Activated CD4-positive, alpha-beta T cell treated with anti-CD3 and anti-CD28 coated beads, Interleukin-2, Interleukin-6, amounts not matched to agents 100 ng/mL and 50 ng/mL, durations not matched to agents 16 hours and 8 hours (primary cell): ENCODE measurements at regions not wholly inside any gene's neighbourhood (a gene's known extent, or its start where the extent isn't known, plus 50 kb on each side); places are given as distances from the start of the nearest gene placed in this dataset.

Experiments used
- DNase-seq: peaks from one replicate; pipeline ENCODE4 v3.0.0-alpha.2; 2020

- no peak for DNase-seq
Observed at GRCh38 chr12:87317302-87317701, 711.9 kb downstream of the C12orf50 start.

- no peak for DNase-seq
Observed at GRCh38 chr12:87311206-87311605, 718.0 kb downstream of the C12orf50 start.

- no peak for DNase-seq
Observed at GRCh38 chr12:87310126-87310525, 719.1 kb downstream of the C12orf50 start.

DNA sequence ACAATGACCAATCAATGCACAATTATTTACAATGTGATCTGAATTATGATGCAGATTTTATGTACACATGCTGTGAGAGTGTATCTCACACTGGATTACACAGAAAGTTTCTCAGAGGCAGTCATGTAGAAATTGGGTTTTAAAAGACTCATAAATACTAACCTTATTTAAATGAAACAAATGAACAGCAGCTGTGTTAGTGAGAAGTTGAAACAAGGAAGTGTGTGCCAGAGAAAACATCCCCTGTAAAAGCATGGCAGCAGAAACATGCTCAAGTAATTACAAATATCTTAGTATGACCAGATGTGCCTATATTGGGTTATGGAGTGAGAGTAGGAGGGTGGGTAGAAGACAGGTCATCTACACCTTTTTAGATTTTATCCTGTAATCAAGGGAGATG is 723.7 kb downstream of the C12orf50 start:
- DNase-seq: no peak

GRCh38 chr12:87304406-87304805 is 724.8 kb downstream of the C12orf50 start:
- DNase-seq: no peak

DNA sequence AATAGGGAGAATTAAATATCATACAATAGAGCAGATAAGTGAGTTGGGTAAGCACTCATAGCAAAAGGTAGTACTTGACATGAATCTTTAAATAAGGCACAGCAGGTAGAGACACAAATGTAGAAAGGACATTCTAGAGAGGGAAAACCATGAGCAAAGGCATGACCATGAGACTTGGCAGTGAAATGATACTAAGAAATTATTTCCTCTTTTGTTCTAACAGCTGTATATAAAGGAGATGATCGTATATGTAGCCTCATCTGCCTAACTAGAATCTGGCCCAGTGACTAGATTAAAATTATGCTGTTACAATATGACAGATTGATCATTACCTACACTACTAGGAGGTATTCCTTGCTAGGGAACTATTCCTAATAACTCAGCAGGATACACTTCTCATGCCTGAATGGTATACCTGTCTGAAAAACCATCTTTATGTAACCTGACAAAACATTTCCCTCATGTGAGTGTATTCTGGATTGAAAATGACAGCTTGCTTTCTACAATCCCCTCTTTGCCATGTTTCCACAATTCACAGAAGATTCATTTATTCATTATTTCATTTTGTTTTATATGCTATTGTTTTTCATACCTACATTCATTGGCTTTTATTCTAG is 725.7 kb downstream of the C12orf50 start:
- DNase-seq: no peak

GRCh38 chr12:87302126-87302745 is 727.0 kb downstream of the C12orf50 start:
- no peak for DNase-seq

DNA sequence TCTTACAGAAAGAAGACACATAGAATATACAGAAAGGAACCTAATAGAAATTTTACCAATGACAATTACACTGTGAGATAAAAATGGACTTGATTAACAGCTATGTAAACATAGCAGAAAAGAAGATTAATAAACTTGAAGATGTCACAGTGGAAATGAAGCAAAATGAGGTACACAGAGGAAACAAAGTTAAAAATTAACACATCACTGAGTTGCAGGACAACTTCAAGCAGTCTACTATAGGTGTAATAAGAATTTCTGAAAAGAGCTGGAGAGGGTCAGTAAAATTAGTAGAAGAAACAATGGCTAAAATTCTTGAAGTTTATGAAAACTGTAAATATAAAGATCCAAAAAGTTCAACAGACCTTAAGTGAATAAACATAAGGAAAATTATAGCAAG is 738.7 kb downstream of the C12orf50 start:
- DNase-seq: no peak

DNA sequence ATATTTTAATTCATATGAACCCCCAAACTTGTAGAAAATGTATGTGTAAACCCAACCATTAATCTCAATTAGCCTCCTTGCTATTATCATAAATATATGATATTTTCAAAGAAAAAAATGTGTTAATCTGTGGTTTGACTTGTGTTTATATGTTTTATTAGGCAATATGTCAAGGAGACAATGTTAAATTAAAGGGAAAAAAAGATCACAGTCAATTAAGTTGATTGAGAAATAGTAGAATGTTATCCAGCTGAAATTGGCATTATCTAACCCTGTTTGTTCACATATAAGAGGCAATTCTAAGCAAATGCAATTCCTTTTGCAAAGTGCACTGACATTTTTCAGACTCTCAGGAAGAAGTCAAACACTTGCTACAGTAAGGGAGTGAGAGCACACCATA is 745.3 kb downstream of the C12orf50 start:
- DNase-seq: no peak

DNA sequence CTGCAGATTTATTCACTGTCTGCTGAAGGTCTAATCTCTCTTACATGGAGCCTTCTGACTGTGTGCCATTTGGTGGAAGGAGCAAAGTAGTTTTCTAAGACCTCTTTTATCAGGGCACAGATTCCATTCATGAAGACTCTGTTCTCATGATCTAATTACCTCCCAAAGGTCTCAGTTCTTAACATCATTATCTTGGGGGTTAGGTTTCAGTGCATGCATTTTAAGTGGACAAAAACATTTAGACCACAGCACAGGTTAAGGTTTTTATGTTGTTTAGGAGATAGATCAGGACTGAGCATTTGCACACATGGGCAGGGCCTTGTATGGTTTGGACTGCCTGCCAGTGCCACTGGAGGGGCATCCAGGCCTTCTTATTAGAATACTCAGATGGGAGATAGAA is 746.1 kb downstream of the C12orf50 start:
- no peak for DNase-seq

GRCh38 chr12:87280893-87281292 is 748.3 kb downstream of the C12orf50 start:
- no peak for DNase-seq

DNA sequence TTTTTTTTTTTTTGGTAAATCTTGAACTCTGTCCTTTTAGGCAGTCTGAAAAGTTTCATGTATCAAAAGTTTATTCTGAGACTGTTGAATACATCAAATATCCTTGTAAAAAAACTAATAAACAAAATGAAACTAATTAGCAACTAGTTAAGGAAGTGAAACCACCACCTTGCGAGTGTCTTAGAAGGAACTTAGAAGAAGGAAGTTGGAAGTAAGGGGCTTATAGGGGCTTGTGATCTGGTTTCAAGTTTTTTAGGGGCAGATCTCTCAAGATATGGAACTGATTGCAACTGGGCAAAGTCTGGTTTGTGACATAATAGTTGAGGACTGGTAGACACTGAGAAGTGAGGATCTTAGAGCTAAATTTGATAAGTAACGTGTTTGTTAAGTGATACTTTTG is 748.8 kb downstream of the C12orf50 start:
- no peak for DNase-seq

GRCh38 chr12:87274594-87275245 is 754.5 kb downstream of the C12orf50 start:
- no peak for DNase-seq

- no peak for DNase-seq
Observed at GRCh38 chr12:87272851-87273250, 756.4 kb downstream of the C12orf50 start.

DNA sequence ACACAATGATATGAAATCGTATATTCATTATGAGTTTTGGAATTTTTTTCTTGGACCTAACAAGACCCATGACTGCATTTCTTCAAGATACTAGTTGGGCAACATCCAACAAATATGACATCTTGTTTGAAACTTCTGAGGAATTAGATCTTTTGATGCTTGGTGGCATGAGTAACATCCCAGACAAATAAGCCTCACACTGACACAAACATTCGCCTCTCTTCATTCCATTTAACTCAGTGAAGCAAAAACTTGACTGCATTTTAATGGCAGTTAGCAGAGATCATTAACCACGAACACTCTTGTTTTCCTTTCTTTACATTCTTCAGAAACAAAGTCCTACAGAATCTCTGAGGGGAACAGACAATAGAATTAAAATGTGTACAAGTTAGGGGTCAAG is 758.3 kb downstream of the C12orf50 start:
- no peak for DNase-seq

DNA sequence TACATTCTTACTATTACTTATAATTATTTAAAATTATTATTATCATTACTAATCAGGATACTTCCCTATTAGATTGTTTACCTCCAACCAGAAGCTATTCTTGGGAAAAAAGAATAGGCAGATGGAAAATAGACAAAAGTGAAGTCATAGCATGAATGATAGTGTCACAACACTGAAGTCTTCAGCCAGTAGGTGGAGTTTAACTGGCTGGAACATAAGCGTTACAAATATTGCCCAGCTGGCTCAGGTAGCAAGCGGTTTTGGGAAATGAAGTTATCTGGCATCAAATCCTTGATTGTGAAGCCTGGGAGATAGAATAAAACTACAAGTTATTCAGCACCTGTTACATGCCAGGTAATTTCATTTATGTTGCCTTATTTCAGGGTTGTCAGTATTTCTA is 762.9 kb downstream of the C12orf50 start:
- DNase-seq: no peak

DNA sequence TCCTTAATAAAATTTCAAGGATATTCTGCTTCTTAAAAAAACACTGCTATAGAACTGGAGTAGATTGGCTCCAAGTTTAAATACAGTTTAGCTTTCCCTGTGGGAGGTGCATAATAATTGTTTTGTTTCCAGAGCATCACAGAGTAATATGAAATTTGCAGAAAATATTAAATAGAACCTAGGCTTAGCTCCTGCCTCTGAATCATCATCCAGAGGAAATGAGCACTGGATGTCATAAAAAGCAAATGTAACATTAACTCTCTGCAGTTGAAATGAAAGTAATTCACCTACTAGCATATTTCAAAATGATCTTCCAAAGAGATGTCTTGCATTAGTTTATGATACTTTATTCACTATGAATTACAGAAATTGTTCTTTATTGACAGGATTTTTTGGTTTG is 769.8 kb downstream of the C12orf50 start:
- DNase-seq: no peak

GRCh38 chr12:87254381-87255030 is 774.7 kb downstream of the C12orf50 start:
- no peak for DNase-seq

DNA sequence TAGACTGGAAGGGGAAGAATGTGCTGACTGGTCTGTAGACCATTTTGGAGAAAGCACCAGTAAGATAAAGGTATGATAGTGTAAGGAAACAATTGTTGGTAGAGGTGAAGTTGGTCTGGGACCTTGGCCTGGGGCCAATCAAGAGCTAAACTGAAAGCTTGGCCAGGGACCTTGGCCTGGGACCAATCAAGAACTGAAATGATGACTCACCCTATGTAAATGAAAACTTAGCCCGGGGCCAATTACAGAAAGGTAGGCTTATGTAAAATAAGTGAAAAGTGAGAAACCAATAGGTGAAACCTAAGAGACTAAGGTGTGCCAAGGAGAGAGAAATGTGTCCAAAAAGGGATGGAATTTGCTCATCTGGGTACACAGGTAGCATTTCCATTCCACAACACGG is 776.0 kb downstream of the C12orf50 start:
- DNase-seq: no peak

- DNase-seq: no peak
Observed at GRCh38 chr12:87246726-87247125, 782.5 kb downstream of the C12orf50 start.

- DNase-seq: no peak
Observed at GRCh38 chr12:87238466-87238865, 790.7 kb downstream of the C12orf50 start.

DNA sequence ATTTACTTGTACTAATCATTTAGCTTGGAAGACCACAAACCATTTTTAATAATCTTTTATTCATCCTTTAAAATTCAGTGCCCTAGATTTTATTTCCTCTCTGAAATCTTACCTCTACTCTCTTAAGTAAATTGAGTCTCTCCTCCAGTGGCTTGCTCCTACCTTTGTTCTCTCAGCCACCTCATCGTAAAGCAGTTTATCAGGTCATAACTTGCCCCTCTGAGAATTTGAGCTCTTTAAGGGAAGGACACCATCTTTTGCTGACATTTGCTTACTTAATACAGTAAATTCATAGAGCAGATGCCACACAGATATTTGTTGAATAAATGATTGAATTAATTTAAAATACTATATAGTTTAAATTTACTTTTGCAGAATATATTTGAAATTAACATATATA is 794.3 kb downstream of the C12orf50 start:
- DNase-seq: no peak

DNA sequence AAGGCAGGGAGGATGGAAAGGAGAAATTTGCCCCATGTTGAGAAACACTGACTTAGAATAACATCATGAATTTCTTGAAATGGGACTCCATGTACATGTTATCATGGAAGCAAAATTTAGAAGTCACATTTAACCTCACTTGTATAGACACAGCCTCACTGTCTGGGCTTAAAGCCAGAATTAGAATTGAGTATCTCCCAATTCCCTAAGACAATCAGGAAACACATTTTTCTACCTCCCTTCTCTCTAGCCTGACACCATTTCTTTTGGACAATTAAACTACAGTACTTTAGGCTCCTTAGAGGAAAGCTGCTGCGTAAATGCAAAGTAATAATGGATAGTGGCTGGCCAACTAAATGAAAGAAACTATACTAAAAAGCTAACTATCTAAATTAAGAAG is 795.5 kb downstream of the C12orf50 start:
- no peak for DNase-seq

DNA sequence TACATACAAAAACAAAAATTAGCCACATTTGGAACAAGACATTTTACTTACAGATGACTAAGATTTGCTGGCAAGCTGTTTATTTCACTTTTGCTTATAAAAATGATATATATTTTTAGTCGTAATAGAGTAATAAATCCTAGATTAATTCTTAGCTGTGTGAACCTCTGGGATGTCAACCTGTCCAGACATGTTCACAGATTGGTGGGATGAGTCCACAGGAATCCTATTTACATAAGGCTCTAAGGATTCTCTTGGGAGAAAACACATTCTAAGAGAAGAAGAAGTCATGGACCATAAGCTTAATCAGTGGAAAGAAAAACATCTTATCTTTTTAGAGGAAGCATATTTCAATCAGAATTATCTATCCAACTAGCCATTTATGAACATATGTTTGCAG is 797.4 kb downstream of the C12orf50 start:
- no peak for DNase-seq
